HEK293 (cell line): ENCODE measurements at regions not wholly inside any gene's neighbourhood (a gene's known extent, or its start where the extent isn't known, plus 50 kb on each side); places are given as distances from the start of the nearest gene placed in this dataset.

Experiments used
- CTCF ChIA-PET: fragments of 350-600 bp; formaldehyde crosslinking; extraction: SDS; loops from one replicate; lab custom pipeline; 2021; ENCODE audit warnings: antibody characterized with exemption; lab: Yijun Ruan, JAX
- POLR2A ChIA-PET: fragments of 300-600 bp; formaldehyde crosslinking; extraction: SDS; loops from one replicate; lab custom pipeline; 2020; ENCODE audit warnings: antibody characterized with exemption, inconsistent platforms; lab: Yijun Ruan, JAX
- H3K27ac ChIP-seq: fragments of 200-500 bp; sonication (Bioruptor generic); 2 replicates; pipeline ENCODE4 v1.5.1; 2014; ENCODE audit warnings: low read depth, low read length, control low read depth, inconsistent platforms; ENCODE audit errors: extremely low read depth
- H3K36me3 ChIP-seq, 2 experiments: fragments of 200-500 bp in 1 of 2; sonication (Bioruptor generic) in 1 of 2; 1 replicate in 1 of 2; 2 replicates in 1 of 2; pipeline ENCODE4 v1.5.1; 2014 to 2017; ENCODE audit warnings: inconsistent platforms in 2 of 2, low read length in 2 of 2; ENCODE audit not compliant: control insufficient read depth in 2 of 2, insufficient read depth in 1 of 2
- H3K4me1 ChIP-seq: fragments of 200-500 bp; sonication (Bioruptor generic); 2 replicates; pipeline ENCODE4 v1.5.1; 2014; ENCODE audit warnings: mild to moderate bottlenecking, low read length, inconsistent platforms; ENCODE audit not compliant: control insufficient read depth, insufficient read depth
- H3K4me3 ChIP-seq: 2 replicates; pipeline ENCODE4 v1.5.1; 2011; ENCODE audit warnings: low read depth, mild to moderate bottlenecking, control low read depth, low read length, moderate library complexity
- H3K9me3 ChIP-seq: fragments of 200-500 bp; sonication (Bioruptor generic); 2 replicates; pipeline ENCODE4 v1.5.1; 2014; ENCODE audit warnings: low read depth, low read length, inconsistent platforms; ENCODE audit not compliant: control insufficient read depth, insufficient read depth
- EGR2 ChIP-seq: fragments of 450-650 bp; formaldehyde crosslinking; IDR thresholded peaks from 2 replicates; pipeline ENCODE4 v1.5.1; 2016; ENCODE audit warnings: low read depth, missing biosample characterization, missing genetic modification characterization
- GFI1B ChIP-seq: fragments of 450-650 bp; formaldehyde crosslinking; IDR thresholded peaks from 2 replicates; pipeline ENCODE4 v1.5.1; 2016; ENCODE audit warnings: missing biosample characterization, missing genetic modification characterization
- GLIS2 ChIP-seq: fragments of 450-650 bp; formaldehyde crosslinking; IDR thresholded peaks from 2 replicates; pipeline ENCODE4 v1.5.1; 2016; ENCODE audit warnings: missing biosample characterization, missing genetic modification characterization
- HOXC10 ChIP-seq: sonication (generic); formaldehyde crosslinking; IDR thresholded peaks from 2 replicates; pipeline ENCODE4 v1.8.1; 2023; ENCODE audit warnings: mild to moderate bottlenecking, missing genetic modification reagents
- KLF10 ChIP-seq: fragments of 450-650 bp; IDR thresholded peaks from 2 replicates; pipeline ENCODE4 v1.5.1; 2018; ENCODE audit warnings: missing biosample characterization, mild to moderate bottlenecking, missing genetic modification characterization
- MZF1 ChIP-seq: fragments of 450-650 bp; formaldehyde crosslinking; IDR thresholded peaks from 2 replicates; pipeline ENCODE4 v1.5.1; 2017; ENCODE audit warnings: missing biosample characterization, missing genetic modification characterization, borderline replicate concordance
- PRDM1 ChIP-seq: fragments of 450-650 bp; formaldehyde crosslinking; IDR thresholded peaks from 2 replicates; pipeline ENCODE4; 2016; ENCODE audit warnings: missing biosample characterization, missing genetic modification characterization
- TCF7L2 ChIP-seq: IDR thresholded peaks from 2 replicates; pipeline ENCODE4 v1.6.1; 2011; ENCODE audit warnings: low read depth, mild to moderate bottlenecking, inconsistent platforms, low read length, moderate library complexity, borderline replicate concordance
- WT1 ChIP-seq: fragments of 450-650 bp; formaldehyde crosslinking; IDR thresholded peaks from 2 replicates; pipeline ENCODE4 v1.5.1; 2016; ENCODE audit warnings: missing biosample characterization, missing genetic modification characterization
- ZNF133 ChIP-seq: fragments of 450-650 bp; formaldehyde crosslinking; IDR thresholded peaks from 2 replicates; pipeline ENCODE4 v1.5.1; 2016; ENCODE audit warnings: missing biosample characterization, missing genetic modification characterization
- ZNF138 ChIP-seq: fragments of 450-650 bp; formaldehyde crosslinking; IDR thresholded peaks from 2 replicates; pipeline ENCODE4 v1.5.1; 2016; ENCODE audit warnings: missing biosample characterization, missing genetic modification characterization, borderline replicate concordance
- ZNF174 ChIP-seq: fragments of 450-650 bp; formaldehyde crosslinking; IDR thresholded peaks from 2 replicates; pipeline ENCODE4 v1.5.0; 2017; ENCODE audit warnings: missing biosample characterization, mild to moderate bottlenecking, missing genetic modification characterization
- ZNF19 ChIP-seq: fragments of 450-650 bp; formaldehyde crosslinking; IDR thresholded peaks from 2 replicates; pipeline ENCODE4; 2016; ENCODE audit warnings: missing biosample characterization, missing genetic modification characterization, low read depth
- ZNF248 ChIP-seq: fragments of 450-650 bp; formaldehyde crosslinking; IDR thresholded peaks from 2 replicates; pipeline ENCODE4 v1.5.1; 2017; ENCODE audit warnings: missing biosample characterization, missing genetic modification characterization
- ZNF302 ChIP-seq: fragments of 450-650 bp; formaldehyde crosslinking; IDR thresholded peaks from 2 replicates; pipeline ENCODE4 v1.5.1; 2016; ENCODE audit warnings: missing biosample characterization, missing genetic modification characterization, low read depth
- ZNF324 ChIP-seq: fragments of 450-650 bp; formaldehyde crosslinking; IDR thresholded peaks from 2 replicates; pipeline ENCODE4 v1.5.1; 2016; ENCODE audit warnings: missing biosample characterization, missing genetic modification characterization
- ZNF350 ChIP-seq: fragments of 450-650 bp; formaldehyde crosslinking; IDR thresholded peaks from 2 replicates; pipeline ENCODE4 v1.5.0; 2017; ENCODE audit warnings: missing biosample characterization, mild to moderate bottlenecking, missing genetic modification characterization
- ZNF37A ChIP-seq: fragments of 450-650 bp; IDR thresholded peaks from 2 replicates; pipeline ENCODE4 v1.5.1; 2018; ENCODE audit warnings: missing biosample characterization, missing genetic modification characterization
- ZNF426 ChIP-seq: fragments of 450-650 bp; formaldehyde crosslinking; IDR thresholded peaks from 2 replicates; pipeline ENCODE4 v1.5.1; 2017; ENCODE audit warnings: missing biosample characterization, missing genetic modification characterization, mild to moderate bottlenecking, inconsistent platforms, moderate library complexity
- ZNF433 ChIP-seq: fragments of 450-650 bp; formaldehyde crosslinking; IDR thresholded peaks from 2 replicates; pipeline ENCODE4 v1.5.1; 2016; ENCODE audit warnings: missing biosample characterization, missing genetic modification characterization, low read depth
- ZNF514 ChIP-seq: fragments of 450-650 bp; formaldehyde crosslinking; IDR thresholded peaks from 2 replicates; pipeline ENCODE4 v1.5.1; 2016; ENCODE audit warnings: missing biosample characterization, missing genetic modification characterization
- ZNF548 ChIP-seq: fragments of 450-650 bp; formaldehyde crosslinking; IDR thresholded peaks from 2 replicates; pipeline ENCODE4 v1.5.1; 2016; ENCODE audit warnings: missing biosample characterization, missing genetic modification characterization
- ZNF549 ChIP-seq: fragments of 450-650 bp; IDR thresholded peaks from 2 replicates; pipeline ENCODE4 v1.5.1; 2018; ENCODE audit warnings: missing biosample characterization, missing genetic modification characterization, mild to moderate bottlenecking, inconsistent platforms, moderate library complexity
- ZNF624 ChIP-seq: fragments of 450-650 bp; formaldehyde crosslinking; IDR thresholded peaks from 2 replicates; pipeline ENCODE4 v1.5.1; 2017; ENCODE audit warnings: missing biosample characterization, missing genetic modification characterization
- ZNF707 ChIP-seq: fragments of 450-650 bp; formaldehyde crosslinking; IDR thresholded peaks from 2 replicates; pipeline ENCODE4 v1.5.1; 2016; ENCODE audit warnings: missing biosample characterization, missing genetic modification characterization
- ZNF830 ChIP-seq: fragments of 450-650 bp; IDR thresholded peaks from 2 replicates; pipeline ENCODE4 v1.5.0; 2018; ENCODE audit warnings: missing biosample characterization, missing genetic modification characterization, low read depth, mild to moderate bottlenecking, moderate library complexity
- TF ChIP-seq, protein P1 (sequence below): sonication (generic); formaldehyde crosslinking; IDR thresholded peaks from 2 replicates; pipeline ENCODE4 v1.8.1; 2022; ENCODE audit warnings: mild to moderate bottlenecking, moderate library complexity, missing genetic modification reagents
- TF ChIP-seq, protein P2 (sequence below): fragments of 450-650 bp; formaldehyde crosslinking; IDR thresholded peaks from 2 replicates; pipeline ENCODE4 v1.5.1; 2016; ENCODE audit warnings: missing biosample characterization, missing genetic modification characterization
- TF ChIP-seq, protein P3 (sequence below): fragments of 450-650 bp; formaldehyde crosslinking; IDR thresholded peaks from 2 replicates; pipeline ENCODE4 v1.5.1; 2016; ENCODE audit warnings: missing biosample characterization, missing genetic modification characterization
- TF ChIP-seq, protein P4 (sequence below): fragments of 450-650 bp; formaldehyde crosslinking; conservative IDR thresholded peaks from 2 replicates; pipeline ENCODE4 v1.5.1; 2016; ENCODE audit warnings: low read depth, missing biosample characterization, missing genetic modification characterization

DNA sequence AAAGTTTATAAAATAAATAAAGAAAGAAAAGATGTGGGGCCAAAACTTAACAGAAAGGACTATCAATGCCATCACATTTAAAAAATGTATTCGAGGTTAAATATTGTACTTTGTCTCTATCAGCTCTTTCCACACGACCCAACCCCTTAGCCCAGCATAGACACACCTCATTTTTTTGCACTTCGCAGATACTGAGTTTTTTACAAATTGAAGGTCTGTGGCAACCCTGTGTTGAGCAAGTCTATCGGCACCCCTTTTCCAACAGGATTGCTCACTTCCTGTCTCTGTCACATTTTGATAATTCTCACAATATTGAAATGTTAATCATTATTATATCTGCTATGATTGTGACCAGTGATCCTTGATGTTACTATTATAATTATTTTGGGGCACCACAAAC is 151.6 kb upstream of the TBX20 start:
- Histone ChIP-seq H3K9me3 (no peaks in the 10 kb centered on the region), H3K4me1 (no peaks in the 10 kb centered on the region), H3K36me3 (no peaks in the 10 kb centered on the region), H3K4me3 (no peak overlapping the region), H3K27ac (no peak overlapping the region)
- ChIA-PET CTCF (no interaction called here), POLR2A (no interaction called here)
- TF ChIP-seq ZNF548 (tag by site-specific recombination), result no peak
- TF ChIP-seq ZNF138, result no peak
- no peak for TF ChIP-seq HOXC10 (CRISPR knock-in tag)
- TF ChIP-seq ZNF707 (tag by site-specific recombination), result no peak
- TF ChIP-seq ZNF426, result no peak
- no peak for TF ChIP-seq GLIS2 (tag by site-specific recombination)
- no peak for TF ChIP-seq ZNF433
- TF ChIP-seq KLF10 (tag by site-specific recombination), result no peak
- TF ChIP-seq ZNF350, result no peak
- no peak for TF ChIP-seq ZNF19 (tag by site-specific recombination)
- TF ChIP-seq, protein P1, sequence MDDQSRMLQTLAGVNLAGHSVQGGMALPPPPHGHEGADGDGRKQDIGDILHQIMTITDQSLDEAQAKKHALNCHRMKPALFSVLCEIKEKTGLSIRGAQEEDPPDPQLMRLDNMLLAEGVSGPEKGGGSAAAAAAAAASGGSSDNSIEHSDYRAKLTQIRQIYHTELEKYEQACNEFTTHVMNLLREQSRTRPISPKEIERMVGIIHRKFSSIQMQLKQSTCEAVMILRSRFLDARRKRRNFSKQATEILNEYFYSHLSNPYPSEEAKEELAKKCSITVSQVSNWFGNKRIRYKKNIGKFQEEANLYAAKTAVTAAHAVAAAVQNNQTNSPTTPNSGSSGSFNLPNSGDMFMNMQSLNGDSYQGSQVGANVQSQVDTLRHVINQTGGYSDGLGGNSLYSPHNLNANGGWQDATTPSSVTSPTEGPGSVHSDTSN (CRISPR knock-in tag), result no peak
- TF ChIP-seq MZF1 (tag by site-specific recombination), result no peak
- TF ChIP-seq ZNF830 (tag by site-specific recombination), result no peak
- no peak for TF ChIP-seq ZNF248 (tag by site-specific recombination)
- TF ChIP-seq ZNF324, result no peak
- TF ChIP-seq, protein P2, sequence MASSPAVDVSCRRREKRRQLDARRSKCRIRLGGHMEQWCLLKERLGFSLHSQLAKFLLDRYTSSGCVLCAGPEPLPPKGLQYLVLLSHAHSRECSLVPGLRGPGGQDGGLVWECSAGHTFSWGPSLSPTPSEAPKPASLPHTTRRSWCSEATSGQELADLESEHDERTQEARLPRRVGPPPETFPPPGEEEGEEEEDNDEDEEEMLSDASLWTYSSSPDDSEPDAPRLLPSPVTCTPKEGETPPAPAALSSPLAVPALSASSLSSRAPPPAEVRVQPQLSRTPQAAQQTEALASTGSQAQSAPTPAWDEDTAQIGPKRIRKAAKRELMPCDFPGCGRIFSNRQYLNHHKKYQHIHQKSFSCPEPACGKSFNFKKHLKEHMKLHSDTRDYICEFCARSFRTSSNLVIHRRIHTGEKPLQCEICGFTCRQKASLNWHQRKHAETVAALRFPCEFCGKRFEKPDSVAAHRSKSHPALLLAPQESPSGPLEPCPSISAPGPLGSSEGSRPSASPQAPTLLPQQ, result no peak
- TF ChIP-seq WT1 (tag by site-specific recombination), result no peak
- no peak for TF ChIP-seq ZNF624 (tag by site-specific recombination)

DNA sequence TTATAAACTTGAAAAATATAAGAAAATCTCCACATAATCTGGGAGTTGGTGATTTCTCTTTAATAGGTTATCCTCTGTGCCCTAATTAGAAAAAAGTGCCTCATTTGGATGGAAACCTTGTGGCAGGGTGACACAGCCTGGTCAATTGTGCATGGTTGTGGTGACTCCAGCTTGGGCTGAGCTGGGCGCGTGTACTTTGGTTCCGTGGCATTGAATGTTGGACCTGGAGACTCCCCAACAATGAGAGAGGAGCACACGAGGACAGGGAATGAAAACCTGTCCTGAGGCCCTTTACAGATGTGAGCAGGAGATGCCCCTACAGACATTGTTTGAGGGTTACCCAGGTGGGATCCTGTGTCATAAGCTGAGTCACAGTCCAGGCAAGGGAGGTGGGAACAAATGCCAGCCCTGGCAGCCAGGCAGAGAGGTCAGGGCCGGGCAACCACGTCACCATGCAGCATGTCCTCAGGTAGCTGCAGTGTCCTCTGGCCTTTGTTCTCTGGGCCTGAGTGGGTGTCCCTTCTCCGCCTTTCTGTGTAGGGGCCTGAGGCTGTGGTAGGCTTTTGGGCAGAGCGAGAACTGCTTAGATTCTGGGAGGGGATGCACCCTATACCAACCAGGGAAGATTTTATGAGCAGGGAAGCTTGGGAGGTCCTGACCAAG is 147.4 kb upstream of the TBX20 start:
- CTCF ChIA-PET, result interaction anchor here (0.5 to 0.6 kb wide), 2 partner anchors 29 to 109 kb away, joined by 3 read pairs; no protein-coding TSS in a partner anchor
- POLR2A ChIA-PET, result no interaction called here
- Histone ChIP-seq H3K4me3 (no peak overlapping the region), H3K27ac (no peak overlapping the region), H3K4me1 (no peaks in the 10 kb centered on the region), H3K36me3 (no peaks in the 10 kb centered on the region), H3K9me3 (no peaks in the 10 kb centered on the region)
- TF ChIP-seq GFI1B (tag by site-specific recombination), result no peak
- TF ChIP-seq WT1 (tag by site-specific recombination), result no peak
- TF ChIP-seq, protein P3, sequence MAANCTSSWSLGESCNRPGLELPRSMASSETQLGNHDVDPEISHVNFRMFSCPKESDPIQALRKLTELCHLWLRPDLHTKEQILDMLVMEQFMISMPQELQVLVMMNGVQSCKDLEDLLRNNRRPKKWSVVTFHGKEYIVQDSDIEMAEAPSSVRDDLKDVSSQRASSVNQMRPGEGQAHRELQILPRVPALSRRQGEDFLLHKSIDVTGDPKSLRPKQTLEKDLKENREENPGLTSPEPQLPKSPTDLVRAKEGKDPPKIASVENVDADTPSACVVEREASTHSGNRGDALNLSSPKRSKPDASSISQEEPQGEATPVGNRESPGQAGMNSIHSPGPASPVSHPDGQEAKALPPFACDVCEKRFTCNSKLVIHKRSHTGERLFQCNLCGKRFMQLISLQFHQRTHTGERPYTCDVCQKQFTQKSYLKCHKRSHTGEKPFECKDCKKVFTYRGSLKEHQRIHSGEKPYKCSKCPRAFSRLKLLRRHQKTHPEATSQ (tag by site-specific recombination), result no peak
- TF ChIP-seq ZNF133 (tag by site-specific recombination), result no peak
- no peak for TF ChIP-seq EGR2 (tag by site-specific recombination)
- no peak for TF ChIP-seq ZNF174 (tag by site-specific recombination)
- no peak for TF ChIP-seq ZNF548 (tag by site-specific recombination)
- TF ChIP-seq ZNF549 (tag by site-specific recombination), result no peak
- TF ChIP-seq PRDM1 (tag by site-specific recombination), result no peak
- TF ChIP-seq ZNF514 (tag by site-specific recombination), result no peak
- TF ChIP-seq ZNF37A (tag by site-specific recombination), result no peak
- TF ChIP-seq, protein P4, sequence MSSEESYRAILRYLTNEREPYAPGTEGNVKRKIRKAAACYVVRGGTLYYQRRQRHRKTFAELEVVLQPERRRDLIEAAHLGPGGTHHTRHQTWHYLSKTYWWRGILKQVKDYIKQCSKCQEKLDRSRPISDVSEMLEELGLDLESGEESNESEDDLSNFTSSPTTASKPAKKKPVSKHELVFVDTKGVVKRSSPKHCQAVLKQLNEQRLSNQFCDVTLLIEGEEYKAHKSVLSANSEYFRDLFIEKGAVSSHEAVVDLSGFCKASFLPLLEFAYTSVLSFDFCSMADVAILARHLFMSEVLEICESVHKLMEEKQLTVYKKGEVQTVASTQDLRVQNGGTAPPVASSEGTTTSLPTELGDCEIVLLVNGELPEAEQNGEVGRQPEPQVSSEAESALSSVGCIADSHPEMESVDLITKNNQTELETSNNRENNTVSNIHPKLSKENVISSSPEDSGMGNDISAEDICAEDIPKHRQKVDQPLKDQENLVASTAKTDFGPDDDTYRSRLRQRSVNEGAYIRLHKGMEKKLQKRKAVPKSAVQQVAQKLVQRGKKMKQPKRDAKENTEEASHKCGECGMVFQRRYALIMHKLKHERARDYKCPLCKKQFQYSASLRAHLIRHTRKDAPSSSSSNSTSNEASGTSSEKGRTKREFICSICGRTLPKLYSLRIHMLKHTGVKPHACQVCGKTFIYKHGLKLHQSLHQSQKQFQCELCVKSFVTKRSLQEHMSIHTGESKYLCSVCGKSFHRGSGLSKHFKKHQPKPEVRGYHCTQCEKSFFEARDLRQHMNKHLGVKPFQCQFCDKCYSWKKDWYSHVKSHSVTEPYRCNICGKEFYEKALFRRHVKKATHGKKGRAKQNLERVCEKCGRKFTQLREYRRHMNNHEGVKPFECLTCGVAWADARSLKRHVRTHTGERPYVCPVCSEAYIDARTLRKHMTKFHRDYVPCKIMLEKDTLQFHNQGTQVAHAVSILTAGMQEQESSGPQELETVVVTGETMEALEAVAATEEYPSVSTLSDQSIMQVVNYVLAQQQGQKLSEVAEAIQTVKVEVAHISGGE (tag by site-specific recombination), result no peak
- no peak for TF ChIP-seq ZNF302 (tag by site-specific recombination)
- TF ChIP-seq TCF7L2, result no peak
